Adrenal gland (tissue), 9 donors: ENCODE measurements at regions not wholly inside any gene's neighbourhood (a gene's known extent, or its start where the extent isn't known, plus 50 kb on each side); places are given as distances from the start of the nearest gene placed in this dataset.

Source experiments
- DNase-seq, 7 donors: peaks; one replicate each; pipeline ENCODE4 v3.0.0-alpha.2; 2019 to 2020
- H3K27ac ChIP-seq, 5 donors: fragments of 200-600 bp; sonication (generic) in 4 of 5; 1 replicate in 3 of 5; 2 replicates in 2 of 5; pipeline versions ENCODE4 v1.5.1 to v1.8.0; 2016 to 2020; ENCODE audit warnings: mild to moderate bottlenecking in 1 of 5
- H3K27me3 ChIP-seq: fragments of 200-600 bp; 2 replicates; pipeline ENCODE4 v1.8.0; 2021
- H3K36me3 ChIP-seq, 2 donors: fragments of 200-600 bp; replicated peaks in 1 of 2; 1 replicate in 1 of 2; 2 replicates in 1 of 2; pipeline versions ENCODE4 v1.5.1 to v1.8.0; 2018 to 2022
- H3K4me1 ChIP-seq, 2 donors: fragments of 200-600 bp; replicated peaks in 1 of 2; 1 replicate in 1 of 2; 2 replicates in 1 of 2; pipeline versions ENCODE4 v1.5.1 to v1.8.0; 2018 to 2021
- H3K4me3 ChIP-seq, 4 donors: fragments of 200-600 bp; sonication (generic) in 3 of 4; one replicate each; pipeline ENCODE4 v1.5.1; 2016 to 2018
- H3K9me3 ChIP-seq, 3 donors: fragments of 200-600 bp; sonication (generic) in 1 of 3; replicated peaks in 1 of 3; 1 replicate in 2 of 3; 2 replicates in 1 of 3; pipeline versions ENCODE4 v1.5.1 to v1.8.0; 2016 to 2021
- CTCF ChIP-seq, 6 experiments: fragments of 450-650 bp in 4 of 6; fragments of 200-600 bp in 2 of 6; sonication (generic) in 1 of 6; IDR thresholded peaks; 1 replicate in 5 of 6; 2 replicates in 1 of 6; pipeline versions ENCODE4 v1.5.1 to v1.8.0; 2016 to 2021; ENCODE audit warnings: antibody characterized with exemption in 6 of 6, mild to moderate bottlenecking in 2 of 6, moderate library complexity in 1 of 6
- POLR2A ChIP-seq, 2 donors: fragments of 450-650 bp; IDR thresholded peaks; one replicate each; pipeline ENCODE4 v1.6.1; 2017; ENCODE audit warnings: antibody characterized with exemption in 2 of 2, mild to moderate bottlenecking in 2 of 2, moderate library complexity in 1 of 2
- WGBS, 4 donors: extraction: QIAGEN DNeasy Blood & Tissue Kit in 2 of 4; methylation state at CpG; one replicate each; pipeline versions ENCODE4 v1.1.5 to v1.1.7; 2013 to 2017; 5-methylcytosine and 5-hydroxymethylcytosine counted together
- intact Hi-C, 2 donors: fragments of 100-400 bp; cut with DNase I; formaldehyde crosslinking; loops; one replicate each; pipeline versions ENCODE4 v1.14.1 to v1.15.0; 2022 to 2023
- donor health status: healthy with polysubstance abuse.
- donor health status: Bipolar disorder and iron deficiency.
- donor health status: DM: yes; HTN: yes; CAD: no.
- donor health status: DM: no; HTN: no; CAD: no.
- donor health status: DM: no; HTN: no; CAD: no.

- no peaks in the 10 kb centered on the region for H3K4me1 ChIP-seq
- H3K36me3 ChIP-seq: no peaks in the 10 kb centered on the region
- no peak overlapping the region for H3K4me3 ChIP-seq
- TF ChIP-seq CTCF (IDR thresholded peaks at IDR 0.05): no peak
- TF ChIP-seq POLR2A (IDR thresholded peaks at IDR 0.05): no peak
- DNase-seq: no peak
- peaks cover 4% of the 10 kb centered on the region for H3K27me3 ChIP-seq
- H3K27ac ChIP-seq: no peak overlapping the region
- intact Hi-C loops: no loop called here
- H3K9me3 ChIP-seq: no peaks in the 10 kb centered on the region
- 73 to 83% (median 78%) methylated on average over 3 of the region's 3 CpGs for WGBS, 4 donors
These were observed 207.1 kb downstream of the GUCY2F start for GRCh38 chrX:109274806-109275205.

GRCh38 chrX:109270580-109271484 is 211.1 kb downstream of the GUCY2F start:
- no peak for DNase-seq
- H3K36me3 ChIP-seq: no peaks in the 10 kb centered on the region
- no peaks in the 10 kb centered on the region for H3K9me3 ChIP-seq
- H3K27ac ChIP-seq: no peak overlapping the region
- H3K4me3 ChIP-seq: no peak overlapping the region
- no peaks in the 10 kb centered on the region for H3K4me1 ChIP-seq
- intact Hi-C loops: no loop called here
- peaks cover 10% of the 10 kb centered on the region for H3K27me3 ChIP-seq
- TF ChIP-seq CTCF (IDR thresholded peaks at IDR 0.05) (no peak), POLR2A (IDR thresholded peaks at IDR 0.05) (no peak)
- 27 to 41% (median 33%) methylated on average over 2 of the region's 2 CpGs for WGBS, 4 donors

GRCh38 chrX:109268340-109268739 is 213.5 kb downstream of the GUCY2F start:
- DNase-seq: no peak
- no peaks in the 10 kb centered on the region for H3K36me3 ChIP-seq
- H3K9me3 ChIP-seq: no peaks in the 10 kb centered on the region
- intact Hi-C loops: no loop called here
- TF ChIP-seq CTCF (IDR thresholded peaks at IDR 0.05): no peak
- TF ChIP-seq POLR2A (IDR thresholded peaks at IDR 0.05): no peak
- H3K4me1 ChIP-seq: no peaks in the 10 kb centered on the region
- H3K27ac ChIP-seq: no peak overlapping the region
- no peak overlapping the region for H3K4me3 ChIP-seq
- H3K27me3 ChIP-seq: peaks cover 13% of the 10 kb centered on the region

- Histone ChIP-seq H3K27me3 (peaks cover 13% of the 10 kb centered on the region), H3K4me3 (no peak overlapping the region), H3K4me1 (no peaks in the 10 kb centered on the region), H3K9me3 (no peaks in the 10 kb centered on the region), H3K27ac (no peak overlapping the region), H3K36me3 (no peaks in the 10 kb centered on the region)
- no peak for DNase-seq
- TF ChIP-seq CTCF (IDR thresholded peaks at IDR 0.05) (no peak), POLR2A (IDR thresholded peaks at IDR 0.05) (no peak)
- intact Hi-C loops: no loop called here
These were observed 215.9 kb downstream of the GUCY2F start for GRCh38 chrX:109266034-109266433.
